ENCODE measurements at regions not wholly inside any gene's neighbourhood (a gene's known extent, or its start where the extent isn't known, plus 50 kb on each side); places are given as distances from the start of the nearest gene placed in this dataset.
"Not testable (repeated sequence)": the region's sequence is repeated elsewhere in the genome, so short reads cannot be mapped to it uniquely, and the experiment has no call there.

DNA sequence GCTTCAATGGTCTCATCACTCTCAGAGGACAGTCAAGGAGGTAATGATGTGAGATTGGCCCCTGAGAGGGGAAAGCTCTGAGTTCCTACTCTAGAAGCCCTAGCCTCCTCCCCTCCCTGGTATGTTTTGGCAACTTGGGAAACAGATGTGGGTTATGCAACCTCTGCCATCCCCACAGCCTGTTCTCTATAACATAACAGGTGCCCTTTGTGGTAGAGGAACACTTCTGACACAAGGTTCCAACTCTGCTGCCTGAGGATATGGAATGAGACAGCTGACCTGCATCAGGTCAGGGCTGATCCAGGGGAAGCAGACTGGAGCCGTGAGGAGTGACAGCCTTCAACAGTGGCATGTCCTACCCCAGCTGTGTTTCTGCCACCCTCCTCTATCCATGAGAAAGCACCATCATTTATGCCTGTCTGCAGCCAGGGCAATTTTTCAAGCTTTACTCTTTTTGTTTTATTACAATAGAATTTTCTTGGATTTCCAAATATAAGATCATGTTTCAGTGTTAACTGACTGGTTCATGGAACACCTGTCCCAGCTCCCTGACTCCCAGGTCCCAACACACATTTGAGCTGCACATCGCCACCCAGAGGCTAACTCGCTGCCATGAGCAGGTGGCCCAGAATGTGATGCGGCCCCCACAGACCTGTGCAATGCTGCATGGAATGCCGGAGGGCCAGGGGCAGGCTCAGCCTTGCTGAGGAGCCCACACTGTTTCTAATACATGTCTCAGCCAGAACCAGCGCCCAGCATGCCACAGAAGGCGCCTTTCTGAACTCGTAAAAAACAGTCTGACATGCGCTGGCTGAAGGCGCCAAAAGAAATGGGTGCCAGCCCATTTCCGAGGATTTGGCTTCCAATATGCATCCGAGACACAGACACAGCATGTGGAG is 124.8 kb upstream of the CHST15 start:
- no peak for DNase-seq (ENCODE audit: low read depth, low spot score)

DNA sequence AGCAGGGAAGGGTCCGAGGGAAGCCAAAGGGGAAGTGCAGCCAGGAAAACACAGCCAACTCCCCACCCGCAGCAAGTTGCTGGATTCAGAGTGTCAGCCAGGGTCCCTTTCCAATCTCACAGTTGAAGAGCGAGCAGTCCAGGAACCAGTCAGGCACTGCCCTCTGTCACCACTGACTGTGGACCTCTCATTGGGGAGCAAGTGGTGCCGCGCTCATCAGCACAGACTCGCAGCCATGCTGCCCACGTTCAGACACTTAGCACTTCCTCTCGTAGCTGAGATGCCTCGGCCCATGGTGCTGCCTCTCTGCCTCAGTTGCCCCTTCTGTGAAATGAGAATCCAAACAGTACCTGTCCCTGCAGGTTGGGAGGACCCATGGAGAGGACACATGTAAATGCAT is 123.6 kb upstream of the CHST15 start:
- no peak for DNase-seq (ENCODE audit: low read depth, low spot score)

DNA sequence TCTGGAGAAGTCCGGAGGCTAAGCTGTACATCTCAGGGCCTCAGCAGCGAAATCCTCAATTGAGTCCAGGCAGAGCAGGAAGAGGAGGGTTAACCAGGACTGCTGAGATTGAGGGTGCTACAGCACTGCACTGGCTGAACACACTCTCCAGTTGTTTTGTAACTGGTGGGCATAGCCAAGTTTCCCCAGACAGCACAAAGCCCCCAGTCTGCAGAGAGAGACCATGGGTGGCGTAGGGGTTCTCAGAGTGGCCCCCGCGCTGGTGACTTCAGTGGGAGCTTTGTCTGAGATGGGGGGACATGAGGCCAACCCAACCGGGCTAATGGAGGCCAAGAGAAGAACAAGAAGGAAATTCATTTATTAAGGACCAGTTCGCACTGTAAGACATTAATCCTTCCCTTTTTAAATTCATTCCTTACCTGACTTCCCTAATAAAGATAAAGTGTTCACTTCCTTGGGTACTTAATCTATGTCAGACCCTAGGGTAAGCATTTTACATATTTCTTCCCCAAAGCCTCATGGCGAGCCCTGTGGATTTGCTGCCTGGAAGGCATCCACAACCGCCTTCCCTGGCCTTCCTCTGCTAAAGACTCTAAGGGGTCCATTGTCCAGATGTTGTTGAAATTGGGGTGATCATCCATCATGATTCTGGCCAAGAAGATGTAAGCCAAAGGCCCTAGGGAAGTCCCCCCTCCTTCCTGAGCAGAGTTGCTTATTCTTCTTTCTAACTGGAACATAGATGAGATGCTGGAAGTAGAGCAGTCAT is 121.4 kb upstream of the CHST15 start:
- no peak for DNase-seq (ENCODE audit: low read depth, low spot score)

DNA sequence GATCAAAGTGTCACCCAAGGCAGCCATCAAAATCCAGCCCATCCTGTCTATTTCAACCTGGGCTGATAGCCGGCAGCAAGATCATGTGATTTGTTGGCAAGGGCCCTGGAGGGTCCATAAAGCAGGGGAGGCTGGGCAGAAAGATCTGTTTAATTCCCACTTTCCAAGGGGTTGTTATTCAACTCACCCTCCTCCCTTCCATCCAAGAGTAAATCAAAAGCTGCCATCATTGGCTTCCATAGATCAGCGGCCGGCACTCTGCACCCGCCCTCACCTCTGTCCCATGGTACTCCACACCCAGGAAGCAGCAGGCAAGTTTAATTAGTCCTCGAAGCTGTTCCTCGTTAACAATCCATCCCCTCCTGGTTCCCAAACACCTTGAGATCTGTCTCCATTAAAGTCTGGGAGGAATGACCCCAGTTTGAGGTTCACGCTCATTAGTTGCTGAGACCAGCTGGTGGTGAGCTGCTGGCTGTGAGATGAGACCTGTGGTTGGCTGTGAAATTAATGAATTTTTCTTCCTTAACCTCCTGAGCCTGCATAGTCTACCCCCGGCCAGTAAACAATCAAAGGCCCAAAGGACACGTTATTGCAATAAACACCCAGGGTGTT is 120.6 kb upstream of the CHST15 start:
- DNase-seq (ENCODE audit: low read depth, low spot score): no peak

DNA sequence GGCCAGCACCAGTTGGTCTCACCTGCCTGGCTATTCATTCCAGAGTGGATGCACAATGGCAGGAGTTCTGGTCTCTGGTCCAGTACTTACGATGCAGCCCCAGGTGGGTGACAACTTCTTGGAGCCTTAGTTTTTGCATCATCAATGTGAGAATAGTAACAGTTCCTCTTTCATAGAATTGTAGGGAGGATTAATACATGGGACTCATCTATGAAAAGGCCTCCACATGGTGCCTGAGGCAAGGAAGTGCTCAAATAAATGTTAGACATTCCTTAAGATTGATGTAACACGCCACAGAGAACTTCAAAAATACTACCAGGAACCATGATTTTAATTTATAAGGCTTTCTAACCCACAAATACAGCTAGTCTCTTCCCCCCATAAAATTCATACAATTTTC is 120.1 kb upstream of the CHST15 start:
- no peak for DNase-seq (ENCODE audit: low read depth, low spot score)

DNA sequence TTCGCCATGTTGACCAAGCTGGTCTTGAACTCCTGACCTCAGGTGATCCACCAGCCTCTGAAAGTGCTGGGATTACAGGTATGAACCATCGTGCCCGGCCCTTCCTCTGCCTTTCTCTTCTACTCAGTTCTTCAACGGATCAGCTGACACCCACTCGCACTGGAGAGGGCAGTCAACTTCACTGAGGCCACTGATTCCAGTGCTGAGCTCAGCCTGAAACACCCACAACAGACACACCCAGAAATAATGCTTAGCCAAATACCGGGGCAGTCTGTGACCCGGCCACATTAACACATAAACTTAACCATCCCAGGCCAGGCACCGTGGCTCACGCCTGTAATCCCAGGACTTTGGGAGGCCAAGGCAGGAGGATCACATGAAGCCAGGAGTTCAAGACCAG is 119.3 kb upstream of the CHST15 start:
- no peak for DNase-seq (ENCODE audit: low read depth, low spot score)

DNA sequence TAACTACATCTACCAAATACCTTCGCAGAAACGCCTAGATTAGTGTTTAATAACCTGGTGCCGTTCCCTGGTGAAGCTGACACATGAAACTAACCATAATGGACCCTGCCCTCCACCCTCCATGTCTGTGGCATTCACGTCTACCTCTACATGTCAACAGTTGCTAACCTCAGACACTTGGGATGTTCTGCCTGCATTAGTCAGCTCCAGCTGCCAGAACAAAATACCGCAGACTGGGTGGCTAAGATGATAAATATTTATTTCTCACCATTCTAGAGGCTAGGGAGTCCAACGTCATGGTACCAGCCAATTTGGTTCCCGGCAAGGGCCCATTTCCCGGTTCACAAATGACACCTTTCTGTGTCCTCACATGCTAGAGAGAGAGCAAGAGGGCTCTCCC is 118.5 kb upstream of the CHST15 start:
- no peak for DNase-seq (ENCODE audit: low read depth, low spot score)

DNA sequence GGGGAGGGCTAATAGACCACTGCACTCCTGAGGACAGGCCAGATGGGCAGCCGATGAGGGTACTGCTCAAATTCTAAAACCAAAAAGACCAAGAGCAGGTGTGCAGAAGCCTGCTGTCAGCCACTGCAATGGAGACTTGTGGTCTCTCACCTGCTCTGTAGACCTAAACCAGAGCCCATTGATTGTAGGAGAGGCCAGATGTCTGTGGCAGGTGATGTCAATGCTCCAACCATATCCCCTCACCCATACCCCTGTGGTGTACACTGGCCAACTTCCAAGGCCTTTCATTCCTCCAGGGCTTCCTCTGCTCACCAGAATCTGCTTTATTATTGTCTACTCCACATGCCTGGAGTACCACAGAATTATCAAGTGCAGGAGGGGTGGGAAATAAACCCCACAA is 116.9 kb upstream of the CHST15 start:
- no peak for DNase-seq (ENCODE audit: low read depth, low spot score)

DNA sequence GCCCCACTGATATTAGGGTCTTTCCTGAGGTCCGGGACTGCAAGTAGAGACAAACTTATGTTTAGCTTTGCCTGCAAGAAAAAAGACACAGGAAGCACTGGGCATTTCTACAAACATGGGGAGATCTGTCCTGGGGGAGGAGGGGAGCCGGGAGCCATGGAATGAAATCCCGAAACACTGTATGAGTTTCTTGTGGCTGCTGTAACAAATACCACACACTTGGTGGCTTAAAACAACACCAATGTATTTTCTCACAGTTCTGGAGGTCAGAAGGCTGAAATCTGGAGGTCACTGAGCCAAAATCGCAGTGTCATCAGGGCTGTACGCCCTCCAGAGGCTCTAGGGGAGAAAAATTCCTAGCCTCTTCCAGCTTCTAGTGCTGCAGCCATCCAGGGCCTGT is 114.0 kb upstream of the CHST15 start:
- no peak for DNase-seq (ENCODE audit: low read depth, low spot score)

DNA sequence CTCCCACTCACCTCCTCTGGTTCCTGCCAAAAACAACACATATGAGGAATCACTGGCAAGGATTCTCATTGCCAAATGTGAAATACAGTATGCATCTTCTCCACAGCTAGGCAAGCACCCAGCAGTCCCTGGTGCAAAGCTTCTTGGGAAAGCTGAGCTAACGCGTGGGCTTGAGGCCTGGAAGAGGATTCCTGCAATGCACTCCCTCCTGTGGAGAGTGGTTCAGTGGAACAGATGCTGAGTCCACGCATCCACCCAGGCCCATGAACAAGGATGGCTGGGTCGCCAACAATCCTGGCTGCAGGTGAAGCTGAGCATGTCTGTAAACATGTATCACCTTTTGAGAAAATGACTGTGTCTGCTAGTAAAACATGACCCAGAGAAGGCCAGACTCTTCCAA is 113.2 kb upstream of the CHST15 start:
- no peak for DNase-seq (ENCODE audit: low read depth, low spot score)

DNA sequence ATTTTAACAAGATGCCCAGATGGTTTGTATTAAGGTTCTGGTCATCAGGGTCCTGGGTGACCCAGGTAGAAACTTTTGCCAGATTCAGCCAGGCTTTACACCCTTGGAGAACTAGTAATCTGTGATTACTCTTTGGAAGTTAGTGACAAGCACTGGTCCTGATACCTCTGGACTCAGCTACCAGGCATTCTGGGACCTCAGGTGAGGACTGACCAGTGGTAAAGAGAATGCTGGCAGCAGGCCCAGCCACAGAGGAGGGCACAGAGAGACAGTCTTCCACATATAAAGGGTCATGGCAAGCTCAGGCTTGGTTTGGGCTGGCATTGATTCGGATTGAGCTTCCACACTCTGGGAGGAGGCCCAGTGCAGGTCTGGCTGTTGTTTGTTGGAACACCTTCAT is 112.0 kb upstream of the CHST15 start:
- no peak for DNase-seq (ENCODE audit: low read depth, low spot score)

DNA sequence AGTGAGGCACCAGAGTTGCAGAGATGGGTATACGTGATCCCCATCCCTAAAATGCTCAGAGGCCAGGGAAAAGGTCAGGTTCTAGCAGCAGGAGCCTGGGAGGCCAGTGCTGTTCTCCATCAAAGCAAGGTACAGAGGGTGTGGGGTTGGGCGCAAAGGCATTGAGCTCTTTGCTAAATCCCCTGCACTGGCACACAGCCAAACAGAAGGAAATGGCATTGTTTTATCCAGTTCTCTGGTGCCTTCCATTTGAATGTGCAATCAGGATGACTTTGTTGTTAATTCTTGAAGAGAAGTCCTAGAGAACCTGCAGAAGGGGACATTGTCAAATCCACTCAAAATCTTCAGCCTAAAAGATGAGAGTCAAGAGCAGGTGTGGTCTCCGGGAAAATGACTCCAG is 111.3 kb upstream of the CHST15 start:
- no peak for DNase-seq (ENCODE audit: low read depth, low spot score)

DNA sequence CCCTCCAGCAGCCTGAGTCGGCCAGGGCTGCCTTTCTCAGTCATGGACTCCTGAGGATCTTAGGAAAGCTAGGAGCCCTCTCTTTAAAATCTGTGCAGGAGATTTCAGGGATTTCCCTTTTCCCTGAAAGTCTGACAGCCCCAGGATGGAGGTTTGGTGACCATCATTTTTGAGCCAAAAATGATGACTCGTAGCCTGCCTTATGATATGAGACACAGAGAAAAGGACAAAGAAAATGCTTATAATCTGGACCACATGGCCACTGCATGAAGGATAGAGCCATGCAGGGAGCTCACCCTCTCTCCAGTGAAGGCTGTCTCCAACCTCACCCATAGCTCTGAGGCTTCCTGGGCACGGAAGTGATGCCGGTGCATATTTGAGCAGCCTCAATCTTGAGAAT is 106.6 kb upstream of the CHST15 start:
- DNase-seq (ENCODE audit: low read depth, low spot score): no peak

DNA sequence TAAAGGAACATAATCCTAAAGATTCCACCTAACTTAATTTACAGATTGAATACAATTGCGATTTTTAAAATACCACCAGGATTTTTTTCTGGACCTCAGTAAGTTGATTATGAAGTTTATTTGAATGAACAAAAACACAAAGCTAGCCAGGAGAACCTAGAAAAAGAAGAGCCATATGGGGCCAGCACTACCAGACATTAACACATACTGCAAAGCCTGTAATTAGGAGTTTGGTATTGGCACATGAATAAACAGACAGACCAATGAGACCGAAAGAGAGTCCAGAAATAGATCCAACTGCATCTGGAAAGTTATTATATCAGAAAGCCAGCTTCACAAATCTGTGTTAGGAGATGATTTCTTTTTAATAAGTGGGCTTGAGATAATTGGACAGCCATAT is 105.5 kb upstream of the CHST15 start:
- no peak for DNase-seq (ENCODE audit: low read depth, low spot score)

DNA sequence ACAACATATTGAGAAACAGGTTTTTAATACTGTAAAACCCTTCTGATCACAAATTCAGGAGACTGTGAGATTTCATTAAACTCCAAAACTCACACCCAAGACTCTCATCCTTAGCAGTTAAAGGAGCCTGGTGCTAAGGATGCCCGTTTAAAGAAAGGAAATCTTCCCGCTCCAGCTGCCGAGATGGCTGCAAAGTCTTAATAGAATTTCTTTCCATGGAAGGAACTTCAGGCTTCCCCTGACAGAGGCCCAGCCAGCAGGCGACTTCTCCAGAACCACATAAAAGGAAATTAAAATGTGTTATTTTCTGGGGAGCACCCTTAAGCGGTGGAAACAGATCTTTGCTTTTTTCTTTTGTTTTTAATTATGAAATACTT is 104.7 kb upstream of the CHST15 start:
- no peak for DNase-seq (ENCODE audit: low read depth, low spot score)

DNA sequence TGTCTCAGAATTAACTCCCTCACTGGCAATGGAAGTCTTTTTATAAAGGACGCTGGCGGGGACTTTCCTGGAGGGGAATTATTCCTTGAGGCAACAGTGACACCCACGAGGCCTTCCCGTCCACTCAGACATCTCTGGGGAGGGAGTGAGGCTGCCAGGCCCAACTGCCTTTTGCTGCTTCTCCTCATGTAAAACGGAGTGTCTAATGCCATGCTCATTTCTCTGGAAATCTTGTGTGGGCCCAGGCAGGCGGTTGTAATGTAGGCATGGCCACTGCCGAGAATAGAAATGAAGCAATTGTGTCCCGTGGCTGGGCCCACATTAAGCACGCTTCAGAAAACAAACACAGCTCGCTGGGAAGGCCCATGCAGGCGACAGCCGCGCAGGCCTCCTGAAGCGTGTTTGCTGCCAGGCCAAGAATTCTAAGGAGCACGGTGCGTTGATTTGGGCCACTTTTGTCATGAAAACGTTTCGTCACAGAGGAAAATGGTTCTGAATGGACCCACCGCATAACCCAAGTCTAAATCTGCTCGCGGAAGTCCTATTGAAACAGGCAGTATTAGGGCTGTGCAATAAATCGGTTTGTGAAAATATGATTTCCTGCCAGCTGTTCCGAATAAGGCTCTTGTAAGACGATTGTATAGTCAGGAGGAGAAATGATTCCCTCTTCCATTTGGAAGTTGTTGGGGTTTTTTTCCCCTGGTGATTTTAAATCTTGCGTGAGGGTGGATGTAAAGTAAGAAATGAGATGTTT is 104.2 kb upstream of the CHST15 start:
- no peak for DNase-seq (ENCODE audit: low read depth, low spot score)

DNA sequence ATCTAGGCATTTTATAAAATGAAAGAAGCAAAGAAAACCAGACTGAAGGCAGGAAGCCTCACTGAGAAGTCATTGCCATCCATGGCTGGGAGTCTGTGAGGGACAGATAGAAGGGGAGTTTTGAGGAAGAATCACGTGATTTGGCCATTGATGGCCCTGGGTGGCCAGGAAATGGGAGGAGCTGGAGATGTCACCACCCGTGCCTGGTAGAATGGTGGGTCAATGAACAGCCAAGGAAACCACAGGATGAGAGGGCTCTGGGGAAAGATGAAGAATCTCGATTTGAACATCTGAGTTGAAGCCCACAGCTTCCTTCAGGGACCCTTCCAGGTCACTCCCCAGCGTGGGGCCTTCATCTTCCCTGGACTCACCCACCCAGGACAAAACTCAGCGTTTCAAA is 103.3 kb upstream of the CHST15 start:
- DNase-seq (ENCODE audit: low read depth, low spot score): no peak

DNA sequence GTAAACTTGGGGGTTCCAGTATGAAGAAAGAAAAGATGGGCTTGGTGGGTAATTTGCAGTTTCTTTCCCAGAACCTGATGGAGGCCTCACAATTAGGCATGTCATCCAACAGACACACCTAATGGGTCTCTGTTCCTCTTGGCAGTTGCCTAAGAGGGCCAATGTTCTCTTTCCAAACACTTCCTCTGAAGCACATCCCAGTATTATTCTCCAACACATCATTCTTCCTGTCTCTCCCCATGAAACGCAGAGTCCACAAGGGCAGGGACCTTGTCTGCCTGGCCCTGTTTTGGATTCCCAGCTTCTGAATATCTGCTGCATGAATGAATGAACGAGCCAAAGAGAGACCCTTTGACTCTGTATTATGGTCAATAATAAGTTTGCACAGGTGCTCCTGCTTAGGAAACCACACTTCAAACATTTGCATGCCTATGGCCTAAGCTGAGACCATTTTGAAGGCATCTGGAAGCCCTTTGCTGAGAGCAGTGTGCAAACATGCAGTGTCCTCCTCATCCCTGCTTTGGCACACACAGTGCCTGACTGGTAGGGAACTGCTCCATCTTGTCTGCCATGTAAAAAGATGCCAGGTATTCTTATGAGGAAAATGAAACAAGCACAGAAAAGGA is 100.9 kb upstream of the CHST15 start:
- DNase-seq (ENCODE audit: low read depth, low spot score): no peak

DNA sequence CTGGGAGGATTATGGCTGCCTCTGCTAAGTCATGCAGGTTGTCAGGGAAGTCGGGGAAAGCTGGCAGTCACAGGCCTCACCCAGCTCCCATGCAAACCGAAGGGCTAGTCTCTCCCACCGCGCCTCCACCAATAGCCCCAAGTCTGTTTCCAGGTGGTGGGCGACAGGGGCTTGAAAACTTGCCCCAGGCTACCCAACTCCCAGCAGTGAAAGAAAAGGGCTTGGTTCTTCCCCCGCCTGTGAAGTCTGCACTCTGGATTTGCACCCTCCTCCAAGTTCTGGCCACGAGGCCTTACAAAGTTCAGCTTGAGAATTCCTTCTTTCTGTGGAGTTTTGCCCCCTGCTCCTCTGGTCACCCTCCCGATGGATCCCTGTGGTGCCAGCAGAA is 99.9 kb upstream of the CHST15 start:
- DNase-seq (ENCODE audit: low read depth, low spot score): no peak

DNA sequence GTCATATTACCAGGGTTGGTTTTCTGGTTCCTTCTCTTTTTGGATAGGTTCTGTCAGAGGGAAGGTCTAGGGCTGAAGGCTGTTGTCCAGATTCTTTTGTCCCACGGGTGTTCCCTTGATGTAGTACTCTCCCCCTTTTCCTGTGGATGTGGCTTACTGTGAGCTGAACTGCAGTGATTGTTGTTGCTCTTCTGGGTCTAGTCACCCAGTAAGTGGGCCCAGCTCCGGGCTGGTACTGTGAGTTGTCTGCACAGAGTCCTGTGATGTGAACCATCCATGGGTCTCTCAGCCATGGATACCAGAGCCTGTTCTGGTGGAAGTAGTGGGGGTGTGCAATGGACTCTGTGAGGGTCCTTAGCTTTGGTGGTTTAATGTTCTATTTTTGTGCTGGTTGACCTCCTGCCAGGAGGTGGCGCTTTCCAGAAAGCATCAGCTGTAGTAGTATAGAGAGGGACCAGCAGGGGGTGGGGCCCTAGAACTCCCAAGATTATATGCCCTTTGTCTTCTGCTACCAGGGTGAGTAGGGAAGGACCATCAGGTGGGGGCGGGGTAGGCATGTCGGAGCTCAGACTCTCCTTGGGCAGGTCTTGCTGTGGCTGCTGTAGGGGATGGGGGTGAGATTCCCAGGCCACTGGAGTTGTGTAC is 99.4 kb upstream of the CHST15 start:
- DNase-seq (ENCODE audit: low read depth, low spot score): not testable (repeated sequence)

DNA sequence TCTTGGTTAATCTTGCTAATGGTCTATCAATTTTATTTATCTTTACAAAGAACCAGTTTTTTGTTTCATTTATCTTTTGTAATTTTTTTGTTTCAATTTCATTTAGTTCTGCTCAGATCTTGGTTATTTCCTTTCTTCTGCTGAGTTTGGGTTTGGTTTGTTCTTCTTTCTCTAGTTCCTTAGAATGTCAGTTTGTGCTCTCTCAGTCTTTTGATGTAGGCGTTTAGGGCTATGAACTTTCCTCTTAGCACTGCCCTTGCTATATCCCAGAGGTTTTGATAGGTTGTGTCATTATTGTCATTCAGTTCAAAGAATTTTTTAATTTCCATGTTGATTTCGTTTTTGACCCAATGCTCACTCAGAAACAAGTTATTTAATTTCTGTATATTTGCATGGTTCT is 97.1 kb upstream of the CHST15 start:
- not testable (repeated sequence) for DNase-seq (ENCODE audit: low read depth, low spot score)
